GM21576 (cell line): ENCODE measurements at regions not wholly inside any gene's neighbourhood (a gene's known extent, or its start where the extent isn't known, plus 50 kb on each side); places are given as distances from the start of the nearest gene placed in this dataset.
"Not testable (repeated sequence)": the region's sequence is repeated elsewhere in the genome, so short reads cannot be mapped to it uniquely, and the experiment has no call there.

Experiments
- ATAC-seq: cut with Tn5 transposase; IDR thresholded peaks from one replicate; pipeline ENCODE4 v1.9.1; 2021; ENCODE audit warnings: mild to moderate bottlenecking, moderate library complexity; ENCODE audit not compliant: unreplicated experiment

DNA sequence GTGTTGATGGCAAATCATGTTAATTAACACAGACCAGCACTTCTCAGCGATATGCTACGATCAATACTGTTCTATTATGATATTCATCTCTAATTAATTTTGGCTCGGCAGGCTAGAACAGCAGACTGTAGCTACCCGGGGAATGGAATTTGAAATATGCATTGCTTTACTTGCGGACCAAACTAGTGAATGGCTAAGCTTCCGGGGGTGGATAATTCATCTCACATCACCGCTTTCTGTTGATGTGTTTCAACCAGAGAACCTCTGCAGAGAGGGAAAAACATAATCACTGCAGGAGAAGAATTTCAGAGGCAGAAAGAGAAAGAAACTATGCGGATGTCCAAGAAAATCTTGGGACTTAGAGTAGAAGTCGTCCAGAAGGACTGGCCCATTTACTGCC, 490.9 kb downstream of the STK39 start:
- ATAC-seq = no peak

GRCh38 chr2:167753142-167753541, 494.3 kb downstream of the STK39 start:
- ATAC-seq = no peak

DNA sequence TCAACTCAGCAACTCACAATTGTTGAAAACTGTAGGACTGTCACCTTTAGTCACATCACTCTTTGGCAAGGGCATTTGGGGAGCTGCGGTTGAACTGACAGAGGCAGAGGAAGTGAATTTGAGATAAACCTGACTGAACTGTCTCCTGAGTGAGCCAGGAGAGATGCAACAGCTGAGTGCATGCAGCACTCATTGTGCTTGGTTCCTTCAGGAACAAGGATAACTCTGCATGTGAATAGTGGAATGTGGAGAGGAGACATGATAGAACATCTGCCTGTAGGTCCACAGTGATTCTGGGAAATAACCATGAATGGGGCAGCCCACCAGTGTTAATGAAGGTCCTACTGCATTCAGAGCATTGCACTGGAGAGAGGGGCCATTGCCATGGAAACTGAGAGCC, 494.7 kb downstream of the STK39 start:
- ATAC-seq = no peak

DNA sequence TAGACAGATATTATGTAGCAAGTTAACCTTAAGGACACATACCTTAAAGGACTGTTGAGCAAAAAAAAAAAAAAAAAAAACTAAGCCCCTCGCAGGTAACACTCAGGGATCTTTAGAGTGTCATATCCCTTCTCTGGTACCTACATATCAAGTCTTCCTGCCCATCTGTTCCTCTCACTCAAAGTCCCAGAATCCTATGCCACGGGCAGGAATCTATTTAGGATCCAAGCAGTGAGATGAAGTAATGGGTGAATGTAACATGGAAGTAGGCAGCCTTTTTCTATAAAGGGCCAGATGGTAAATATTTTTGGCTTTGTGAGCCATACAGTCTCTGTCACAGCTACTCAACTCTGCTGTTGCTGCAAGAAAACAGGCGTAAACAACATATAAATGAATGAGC, 496.7 kb downstream of the STK39 start:
- no peak for ATAC-seq

DNA sequence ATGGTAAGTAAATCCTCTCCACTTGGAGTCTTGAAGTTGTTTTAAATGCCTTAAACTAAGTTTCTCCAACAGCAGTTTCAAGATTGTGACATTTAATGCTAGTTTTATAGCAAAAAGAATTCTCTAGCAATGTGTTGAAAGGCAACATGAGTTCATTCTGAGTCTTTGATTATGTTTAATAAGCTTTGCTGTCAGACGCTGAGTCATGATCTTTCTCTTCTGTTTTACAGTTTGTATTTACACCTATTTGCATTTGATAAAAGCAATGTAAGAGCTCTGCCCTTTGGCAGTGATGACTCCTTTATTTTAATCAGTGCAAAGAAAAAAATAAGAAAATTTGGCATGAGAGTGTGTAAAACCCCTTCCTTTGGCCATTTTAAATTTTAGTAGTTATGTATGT, 497.7 kb downstream of the STK39 start:
- ATAC-seq = no peak

DNA sequence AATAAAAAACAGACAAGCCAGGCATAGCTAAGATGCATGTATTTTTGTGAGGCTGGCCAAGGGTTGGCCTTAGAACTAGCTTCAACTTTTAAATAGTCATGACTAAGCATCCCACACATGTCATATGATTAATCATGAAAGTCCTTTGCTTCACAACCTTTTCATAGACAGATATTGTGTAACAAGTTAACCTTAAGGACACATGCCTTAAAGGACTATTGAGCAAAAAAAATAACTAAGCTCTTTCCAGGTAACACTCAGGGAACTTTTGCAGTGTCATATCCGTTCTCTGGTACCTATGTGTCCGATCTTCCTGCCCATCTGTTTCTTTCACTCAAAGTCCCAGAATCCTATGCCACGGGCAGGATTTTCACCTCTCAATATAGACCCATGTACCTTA, 498.4 kb downstream of the STK39 start:
- ATAC-seq = no peak

GRCh38 chr2:167748536-167748935, 498.9 kb downstream of the STK39 start:
- no peak for ATAC-seq

DNA sequence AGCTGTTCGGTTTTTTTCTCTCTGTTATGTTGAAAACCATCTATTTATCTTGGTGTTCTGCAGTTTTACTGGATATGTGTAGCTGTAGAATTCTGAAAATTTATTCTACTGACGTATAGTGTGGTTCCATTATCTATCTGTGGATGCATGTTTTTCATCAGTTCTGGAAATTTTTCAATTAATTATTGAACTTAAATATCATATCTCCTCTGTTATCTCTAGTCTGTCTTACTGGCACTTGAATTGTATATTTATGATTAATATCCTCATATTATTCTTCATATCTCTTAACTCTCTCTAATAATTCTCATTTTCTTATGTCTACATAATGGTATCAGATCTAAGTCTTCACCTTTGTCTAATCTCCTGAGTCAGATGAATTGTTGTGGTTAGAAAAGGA, 501.7 kb downstream of the STK39 start:
- no peak for ATAC-seq

DNA sequence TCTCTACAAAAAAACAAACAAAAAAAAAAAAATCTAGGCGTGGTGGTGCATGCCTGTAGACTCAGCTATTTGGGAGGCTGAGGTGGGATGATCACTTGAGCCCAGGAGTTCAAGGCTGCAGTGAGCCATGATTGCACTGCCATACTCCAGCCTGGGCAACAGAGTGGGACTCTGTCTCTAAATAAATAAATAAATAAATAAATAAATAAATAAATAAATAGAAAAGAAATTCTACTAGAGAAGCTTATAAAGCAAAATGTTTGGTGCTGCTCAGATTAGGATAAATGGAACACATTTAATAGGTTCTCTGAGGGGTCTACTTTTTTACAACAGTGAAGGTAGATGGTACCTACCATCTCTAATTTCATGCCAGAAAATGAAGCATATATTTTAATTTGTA, 507.5 kb downstream of the STK39 start:
- ATAC-seq = not testable (repeated sequence)

GRCh38 chr2:167733747-167734146, 513.6 kb downstream of the STK39 start:
- ATAC-seq = no peak

GRCh38 chr2:167732326-167732725, 515.1 kb downstream of the STK39 start:
- no peak for ATAC-seq

DNA sequence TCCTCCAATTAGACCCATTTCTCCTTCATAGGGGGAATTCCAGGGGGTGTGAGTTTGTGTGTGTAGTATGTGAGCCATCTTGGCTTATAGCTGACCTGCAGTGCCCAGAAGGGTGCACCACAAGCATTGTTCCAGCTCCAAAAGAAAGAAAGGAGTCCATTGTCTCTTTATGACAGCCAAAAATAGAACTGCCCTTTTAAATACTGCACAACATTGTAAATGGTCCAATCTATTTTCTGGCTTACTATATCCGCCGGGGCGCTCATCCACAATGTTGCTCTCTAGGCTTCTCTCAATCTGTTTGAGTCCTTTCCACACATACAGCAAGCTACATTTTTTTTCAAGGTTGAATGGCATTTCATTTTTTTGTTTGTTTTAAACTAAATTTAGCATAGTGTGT, 517.5 kb downstream of the STK39 start:
- ATAC-seq = no peak

GRCh38 chr2:167726788-167727187, 520.6 kb downstream of the STK39 start:
- no peak for ATAC-seq

- ATAC-seq = no peak
Observed at GRCh38 chr2:167721593-167721992, 525.8 kb downstream of the STK39 start.

- no peak for ATAC-seq
Observed at GRCh38 chr2:167719410-167719809, 528.0 kb downstream of the STK39 start.

GRCh38 chr2:167718560-167718959, 528.8 kb downstream of the STK39 start:
- ATAC-seq = no peak

DNA sequence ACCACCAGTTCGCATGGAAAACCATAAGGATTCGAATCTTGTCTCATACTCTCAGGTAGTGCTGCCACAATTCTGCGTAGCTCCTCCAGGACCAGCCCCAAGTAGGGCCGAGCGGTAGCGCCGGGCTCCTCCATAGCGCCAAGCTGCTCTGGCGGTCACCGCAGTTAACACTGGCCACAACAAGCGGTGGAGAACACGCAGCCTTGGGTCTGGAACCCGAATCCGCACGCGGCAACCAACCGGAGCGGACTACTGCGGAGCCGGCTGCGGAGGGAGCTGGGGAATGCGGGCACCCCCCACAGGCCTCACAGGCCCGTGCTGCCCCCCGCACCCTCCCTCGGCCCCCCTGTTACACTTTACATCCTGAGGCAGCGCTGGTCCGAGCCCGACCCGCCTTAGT, 531.5 kb downstream of the STK39 start:
- no peak for ATAC-seq

DNA sequence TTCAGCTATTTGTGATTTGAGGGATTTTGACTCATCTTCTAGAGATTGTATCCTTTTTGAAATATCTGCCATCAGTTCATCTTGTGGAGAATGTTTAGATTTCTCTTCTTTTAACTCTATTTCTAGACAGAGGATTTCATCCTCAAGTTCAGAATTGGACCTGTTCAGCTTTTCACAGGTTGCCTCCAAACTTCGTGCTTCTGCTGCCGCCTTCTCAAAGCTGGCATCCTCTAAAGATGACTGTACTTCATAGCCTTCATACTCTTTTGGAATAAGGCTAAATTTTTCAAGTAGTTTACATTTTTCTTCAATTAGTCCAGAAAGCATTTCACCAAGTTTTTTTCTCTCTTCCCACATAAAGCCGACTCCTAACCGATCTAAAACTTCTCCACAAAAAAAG, 531.9 kb downstream of the STK39 start:
- not testable (repeated sequence) for ATAC-seq

GRCh38 chr2:167712275-167712674, 535.1 kb downstream of the STK39 start:
- no peak for ATAC-seq

GRCh38 chr2:167708998-167709397, 538.4 kb downstream of the STK39 start:
- no peak for ATAC-seq

DNA sequence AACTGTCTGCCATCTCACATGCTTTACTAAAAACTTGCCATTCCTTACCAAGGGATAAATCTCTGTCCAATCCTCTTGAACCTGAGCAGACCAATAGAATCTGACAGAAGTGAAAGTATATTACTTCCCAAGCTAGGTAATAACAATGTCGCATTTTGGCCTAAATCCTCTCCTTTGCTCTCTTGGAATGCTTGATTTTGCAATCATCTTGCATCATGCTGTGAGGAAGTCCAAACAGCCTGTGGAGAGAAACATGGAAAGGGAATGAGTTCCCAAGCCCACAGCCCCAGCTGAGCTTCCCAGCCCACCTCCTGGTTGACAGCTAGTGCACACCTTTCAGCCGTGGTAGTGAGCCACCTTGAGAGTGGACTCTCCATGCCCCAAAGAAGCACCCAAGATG, 540.6 kb downstream of the STK39 start:
- ATAC-seq = no peak

- no peak for ATAC-seq
Observed at GRCh38 chr2:167703441-167703840, 544.0 kb downstream of the STK39 start.

DNA sequence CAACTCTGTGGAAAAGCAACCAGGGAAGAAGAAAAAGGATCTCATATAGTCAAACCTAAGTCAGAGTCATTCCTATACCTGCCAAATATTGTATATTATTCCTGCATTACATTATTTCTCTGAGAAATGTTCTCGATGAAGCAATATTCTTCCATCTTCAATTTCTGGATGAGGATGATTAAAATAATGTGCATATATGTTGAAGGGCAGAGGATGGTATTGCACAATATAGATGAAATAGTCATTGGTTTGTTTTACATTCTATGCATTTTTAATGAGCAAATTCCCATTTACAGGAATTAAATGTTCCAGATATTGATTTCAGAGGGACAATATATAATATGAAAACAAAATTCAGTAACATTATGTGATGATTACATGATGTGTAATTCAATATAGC, 545.2 kb downstream of the STK39 start:
- no peak for ATAC-seq

DNA sequence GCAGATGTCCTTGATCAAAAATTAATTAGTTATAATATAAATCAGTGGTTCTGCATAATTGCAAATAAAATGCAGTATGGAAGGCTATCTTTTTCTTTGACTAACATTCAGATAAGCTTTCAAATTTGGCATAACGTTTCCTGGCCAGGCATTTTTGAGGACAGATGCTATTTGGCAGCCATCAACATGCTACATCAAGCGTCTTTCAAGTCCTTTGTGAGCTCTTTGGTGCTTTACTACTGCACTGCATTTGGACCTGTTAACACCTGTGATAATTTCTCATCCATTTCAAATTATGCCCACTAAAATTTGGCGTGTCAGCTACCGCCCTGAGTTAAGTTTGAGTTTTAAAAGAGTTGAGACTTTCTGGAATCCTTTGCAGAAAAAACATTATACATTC, 545.7 kb downstream of the STK39 start:
- ATAC-seq = no peak
